ENCODE measurements at regions not wholly inside any gene's neighbourhood (a gene's known extent, or its start where the extent isn't known, plus 50 kb on each side); places are given as distances from the start of the nearest gene placed in this dataset.

- TF ChIP-seq, protein P1, sequence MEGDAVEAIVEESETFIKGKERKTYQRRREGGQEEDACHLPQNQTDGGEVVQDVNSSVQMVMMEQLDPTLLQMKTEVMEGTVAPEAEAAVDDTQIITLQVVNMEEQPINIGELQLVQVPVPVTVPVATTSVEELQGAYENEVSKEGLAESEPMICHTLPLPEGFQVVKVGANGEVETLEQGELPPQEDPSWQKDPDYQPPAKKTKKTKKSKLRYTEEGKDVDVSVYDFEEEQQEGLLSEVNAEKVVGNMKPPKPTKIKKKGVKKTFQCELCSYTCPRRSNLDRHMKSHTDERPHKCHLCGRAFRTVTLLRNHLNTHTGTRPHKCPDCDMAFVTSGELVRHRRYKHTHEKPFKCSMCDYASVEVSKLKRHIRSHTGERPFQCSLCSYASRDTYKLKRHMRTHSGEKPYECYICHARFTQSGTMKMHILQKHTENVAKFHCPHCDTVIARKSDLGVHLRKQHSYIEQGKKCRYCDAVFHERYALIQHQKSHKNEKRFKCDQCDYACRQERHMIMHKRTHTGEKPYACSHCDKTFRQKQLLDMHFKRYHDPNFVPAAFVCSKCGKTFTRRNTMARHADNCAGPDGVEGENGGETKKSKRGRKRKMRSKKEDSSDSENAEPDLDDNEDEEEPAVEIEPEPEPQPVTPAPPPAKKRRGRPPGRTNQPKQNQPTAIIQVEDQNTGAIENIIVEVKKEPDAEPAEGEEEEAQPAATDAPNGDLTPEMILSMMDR (IDR thresholded peaks at IDR 0.05), result no peak
- TF ChIP-seq POLR2A (IDR thresholded peaks at IDR 0.05), result no peak
Observed at GRCh38 chr7:36001546-36001945, 151.5 kb upstream of the EEPD1 start.

All from heart left ventricle (tissue), 13 donors.